HG03039 (cell line): ENCODE measurements at regions not wholly inside any gene's neighbourhood (a gene's known extent, or its start where the extent isn't known, plus 50 kb on each side); places are given as distances from the start of the nearest gene placed in this dataset.
"Not testable (repeated sequence)": the region's sequence is repeated elsewhere in the genome, so short reads cannot be mapped to it uniquely, and the experiment has no call there.

Experiments
- ATAC-seq: cut with Tn5 transposase; IDR thresholded peaks from one replicate; pipeline ENCODE4 v1.9.1; 2021; ENCODE audit warnings: mild to moderate bottlenecking, moderate library complexity; ENCODE audit not compliant: unreplicated experiment

DNA sequence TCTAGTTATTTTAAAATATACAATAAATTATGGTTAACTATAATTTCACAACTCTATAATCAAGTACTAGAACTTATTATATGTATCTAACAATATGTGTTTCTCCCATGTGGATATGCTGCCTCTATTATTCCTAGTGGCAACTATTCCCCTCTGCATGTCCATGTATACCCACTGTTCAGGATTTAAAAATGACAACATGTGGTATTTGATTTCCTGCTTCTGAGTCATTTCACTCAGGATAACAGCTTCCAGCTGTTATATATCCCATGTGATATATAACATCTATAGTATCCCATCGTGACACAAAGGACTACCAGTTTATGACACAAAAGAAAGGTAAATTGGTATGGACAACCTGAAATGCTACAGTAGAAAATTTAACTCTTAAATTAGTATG is 167.4 kb upstream of the TACR3 start:
- ATAC-seq = no peak

DNA sequence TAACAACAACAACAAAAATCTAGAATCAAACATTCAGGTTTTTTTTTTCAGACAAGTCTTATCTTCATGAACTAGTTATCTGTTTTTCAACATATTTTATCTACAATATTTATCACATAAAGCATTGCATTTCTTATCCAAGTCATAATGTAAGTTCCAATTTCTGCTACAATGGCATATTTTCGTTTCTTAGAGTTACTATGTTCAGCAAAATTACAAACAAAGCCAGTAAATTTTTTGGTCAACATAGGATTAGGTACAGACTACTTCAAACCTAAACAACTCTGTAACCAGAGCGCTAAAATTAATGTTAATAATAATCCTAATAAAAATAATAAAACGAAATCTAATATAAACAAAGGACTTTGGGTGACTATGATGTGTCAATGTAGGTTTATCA is 165.4 kb upstream of the TACR3 start:
- no peak for ATAC-seq

DNA sequence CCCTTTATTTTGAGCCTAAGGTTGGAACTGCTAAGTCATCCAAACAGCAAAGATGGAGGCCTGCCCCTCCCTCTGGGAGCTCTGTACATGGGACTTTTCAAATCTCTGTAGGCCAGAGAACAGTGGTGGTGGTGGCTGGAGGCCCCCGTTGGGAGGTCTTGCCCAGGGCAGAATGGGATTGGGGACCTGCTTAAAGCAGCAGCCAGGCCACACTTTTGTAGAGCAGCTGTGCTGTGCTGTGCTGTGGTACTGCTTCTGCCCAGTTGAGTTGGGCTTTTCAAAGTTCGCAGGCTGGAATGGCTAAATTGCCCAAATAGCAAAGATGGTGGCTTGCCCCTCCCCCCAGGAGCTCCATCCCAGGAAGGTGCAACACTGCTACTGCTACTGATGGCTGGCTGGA is 147.5 kb upstream of the TACR3 start:
- ATAC-seq = no peak

DNA sequence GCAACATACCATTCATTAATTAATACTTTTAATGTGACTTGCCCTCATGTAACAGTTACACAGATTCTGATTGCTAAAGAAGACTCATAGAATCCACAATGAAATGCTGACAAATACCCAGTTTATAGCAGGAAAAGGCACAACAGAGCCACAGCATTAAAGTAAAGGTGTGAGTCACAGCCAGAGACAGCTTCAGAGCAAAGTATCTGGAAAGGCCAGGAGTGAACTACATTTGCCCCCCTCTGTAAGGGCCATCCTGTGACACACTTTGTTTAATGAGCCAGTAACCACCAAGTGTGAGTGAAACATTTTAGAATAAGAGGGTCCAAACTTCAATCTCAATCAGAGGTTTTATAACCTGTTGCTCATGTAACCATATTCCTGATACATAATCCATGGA is 133.8 kb upstream of the TACR3 start:
- ATAC-seq = no peak

DNA sequence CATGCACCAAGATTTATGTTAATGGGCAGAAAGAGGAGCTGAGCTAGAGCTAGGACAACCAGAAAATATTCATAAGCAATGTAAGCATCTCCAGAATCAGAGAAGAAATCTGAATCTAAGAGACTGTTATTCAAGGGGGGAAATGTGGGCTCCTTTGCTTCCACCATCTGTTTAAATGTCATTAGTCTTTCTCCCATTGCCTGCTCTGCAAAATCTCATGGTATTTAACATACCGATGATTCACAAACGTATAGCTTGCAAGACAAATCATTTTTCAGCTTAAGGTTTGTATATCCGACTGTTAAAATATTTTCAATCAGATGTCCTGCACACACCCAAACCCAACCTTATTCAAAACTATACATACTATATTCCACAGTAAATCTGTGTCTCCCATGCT is 133.4 kb upstream of the TACR3 start:
- ATAC-seq = no peak

DNA sequence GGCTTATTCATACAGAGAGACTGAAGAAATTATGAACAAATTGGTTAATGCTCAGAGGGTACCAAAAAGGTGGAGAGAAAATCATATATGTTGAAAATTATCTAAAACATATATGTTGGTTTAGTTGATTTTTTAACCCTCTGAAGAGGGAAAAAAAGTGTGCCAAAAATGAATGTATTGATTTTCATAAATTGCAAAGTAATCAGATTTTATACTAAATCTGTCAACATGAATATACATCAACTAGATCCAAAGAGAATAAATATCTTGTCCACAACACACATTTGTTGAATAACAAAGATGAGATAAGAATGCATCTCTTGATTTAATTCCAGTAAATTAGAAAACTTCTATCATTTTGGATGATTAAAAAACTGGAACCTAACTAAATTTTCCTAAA is 125.3 kb upstream of the TACR3 start:
- no peak for ATAC-seq

- no peak for ATAC-seq
Measured at GRCh38 chr4:103842637-103843239, 123.0 kb upstream of the TACR3 start.

- no peak for ATAC-seq
Measured at GRCh38 chr4:103842076-103842475, 122.3 kb upstream of the TACR3 start.

DNA sequence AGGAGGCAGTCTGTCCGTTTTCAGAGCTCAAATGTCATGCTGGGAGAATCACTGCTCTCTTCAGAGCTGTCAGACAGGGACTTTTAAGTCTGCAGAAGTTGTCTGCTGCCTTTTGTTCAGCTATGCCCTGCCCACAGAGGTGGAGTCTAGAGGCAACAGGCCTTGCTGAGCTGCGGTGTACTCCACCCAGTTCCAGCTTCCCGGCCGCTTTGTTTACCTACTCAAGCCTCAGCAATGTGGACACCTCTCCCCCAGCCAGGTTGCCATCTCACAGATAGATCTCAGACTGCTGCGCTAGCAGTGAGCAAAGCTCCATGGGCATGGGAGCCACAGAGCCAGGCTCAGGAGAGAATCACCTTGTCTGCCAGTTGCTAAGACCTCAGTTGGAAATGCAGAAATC is 90.5 kb upstream of the TACR3 start:
- not testable (repeated sequence) for ATAC-seq

DNA sequence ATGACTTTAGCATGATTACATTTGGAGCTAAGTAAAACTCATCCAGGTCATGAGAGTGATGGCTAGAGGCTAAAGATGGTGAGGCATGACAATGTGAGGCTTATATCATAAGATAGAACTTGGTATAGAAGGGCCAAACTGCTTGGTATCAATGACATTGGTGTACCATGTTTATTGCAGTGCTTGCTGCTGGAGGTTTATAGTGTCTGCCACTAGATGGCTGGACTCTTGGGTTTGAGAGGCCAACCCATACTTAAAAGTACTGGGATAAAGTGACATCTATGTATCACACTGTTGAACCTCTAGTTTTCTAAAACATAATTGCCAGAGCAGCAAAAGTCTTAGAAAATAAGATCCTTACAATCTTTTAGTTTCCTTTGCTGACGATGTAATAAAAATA is 83.0 kb upstream of the TACR3 start:
- no peak for ATAC-seq

DNA sequence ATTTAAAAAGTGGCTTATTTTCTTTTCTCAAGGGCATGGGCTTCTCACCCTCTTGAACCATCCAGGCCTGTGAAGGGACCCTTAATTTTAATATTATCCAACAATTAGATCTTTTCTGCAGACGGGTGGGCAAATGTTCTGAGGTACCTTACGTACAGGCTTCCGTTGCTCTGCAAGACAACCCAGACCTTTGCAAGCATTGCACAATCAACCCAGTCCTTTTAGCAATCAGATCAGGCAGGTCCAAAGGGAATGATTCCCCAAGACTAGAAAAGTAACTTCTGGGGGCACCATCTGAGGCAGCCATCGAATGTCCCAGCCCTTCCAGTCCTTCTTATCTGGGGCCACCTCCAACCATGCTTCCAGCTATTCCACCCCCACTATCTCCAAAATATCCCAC is 67.3 kb upstream of the TACR3 start:
- no peak for ATAC-seq

DNA sequence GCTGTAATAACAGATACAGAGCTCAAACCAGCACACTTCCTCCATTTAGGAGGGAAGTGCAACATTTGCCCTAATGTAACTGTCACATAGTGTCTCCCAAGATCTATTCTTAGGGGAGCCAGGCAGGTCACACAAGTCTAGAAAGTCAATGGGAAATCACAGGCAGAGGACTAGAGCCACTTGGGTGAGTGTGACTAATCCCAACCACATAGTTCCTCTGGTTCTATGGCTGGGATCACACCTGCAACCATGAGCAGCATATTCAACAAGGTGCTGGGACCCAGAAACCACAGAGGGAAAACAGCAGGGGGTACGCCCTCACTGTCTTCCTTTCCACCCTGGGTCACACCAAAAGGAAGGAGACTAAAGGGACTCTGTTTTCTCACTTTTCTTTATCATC is 66.8 kb upstream of the TACR3 start:
- no peak for ATAC-seq

DNA sequence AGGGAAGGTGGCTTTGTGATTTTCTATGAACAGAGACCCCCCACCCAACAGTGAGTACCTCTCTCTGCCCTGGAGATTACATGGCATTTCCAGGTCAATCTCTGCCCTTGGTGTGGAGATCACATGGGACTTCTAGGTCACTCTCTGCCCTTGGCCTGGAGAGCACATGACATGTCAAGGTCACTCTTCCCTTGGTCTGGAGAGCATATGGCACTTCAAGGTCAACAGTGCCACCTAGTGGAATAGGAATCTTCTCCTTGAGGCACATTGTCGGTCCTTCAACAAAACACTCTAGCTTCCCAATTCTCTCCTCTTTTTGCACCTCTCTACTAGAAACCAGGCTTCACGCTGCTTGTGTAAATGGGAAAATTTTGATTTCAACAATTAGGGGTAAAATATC is 66.2 kb upstream of the TACR3 start:
- peak; percentile 81 for ATAC-seq

GRCh38 chr4:103778221-103778620 is 58.4 kb upstream of the TACR3 start:
- ATAC-seq = no peak

GRCh38 chr4:103774326-103774825 is 54.6 kb upstream of the TACR3 start:
- no peak for ATAC-seq

DNA sequence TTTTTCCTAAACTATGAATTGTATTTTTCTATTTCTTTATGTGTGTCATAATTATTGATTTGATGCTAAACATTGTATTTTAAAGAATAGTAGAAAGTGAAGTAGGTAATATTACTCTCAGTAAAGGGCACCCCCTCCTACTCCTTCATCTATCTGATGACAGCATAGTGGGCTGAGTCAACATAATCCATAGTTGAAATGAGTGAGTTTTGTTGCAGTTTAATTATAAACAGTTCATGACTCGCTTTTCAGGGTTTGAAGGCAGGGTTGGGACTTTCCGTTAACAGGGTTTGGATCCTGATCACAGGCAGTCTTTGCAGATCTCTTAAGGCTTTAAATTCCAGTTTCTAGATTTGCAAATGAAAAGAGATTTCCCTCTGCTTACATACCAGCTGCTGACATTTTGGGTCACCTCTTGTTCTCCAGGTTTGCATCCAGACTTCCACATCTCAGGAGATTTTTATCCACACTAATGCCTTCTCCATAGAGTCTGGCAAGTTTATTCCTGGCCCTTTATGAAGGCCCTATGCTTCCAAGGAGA is 54.0 kb upstream of the TACR3 start:
- ATAC-seq = no peak
